Tibial nerve (tissue), 4 donors: ENCODE measurements at regions not wholly inside any gene's neighbourhood (a gene's known extent, or its start where the extent isn't known, plus 50 kb on each side); places are given as distances from the start of the nearest gene placed in this dataset.

Source experiments
- EP300 ChIP-seq, 2 donors: sonication (generic); formaldehyde crosslinking; IDR thresholded peaks; one replicate each; pipeline ENCODE4 v1.6.1; 2017; ENCODE audit warnings: antibody characterized with exemption in 2 of 2, mild to moderate bottlenecking in 1 of 2
- TF ChIP-seq, protein P1 (sequence below), 5 experiments: fragments of 200-600 bp in 3 of 5; fragments of 450-650 bp in 2 of 5; sonication (generic) in 3 of 5; IDR thresholded peaks; one replicate each; pipeline ENCODE4 v1.5.1; 2016 to 2019; ENCODE audit warnings: antibody characterized with exemption in 5 of 5, mild to moderate bottlenecking in 3 of 5, moderate library complexity in 2 of 5

DNA sequence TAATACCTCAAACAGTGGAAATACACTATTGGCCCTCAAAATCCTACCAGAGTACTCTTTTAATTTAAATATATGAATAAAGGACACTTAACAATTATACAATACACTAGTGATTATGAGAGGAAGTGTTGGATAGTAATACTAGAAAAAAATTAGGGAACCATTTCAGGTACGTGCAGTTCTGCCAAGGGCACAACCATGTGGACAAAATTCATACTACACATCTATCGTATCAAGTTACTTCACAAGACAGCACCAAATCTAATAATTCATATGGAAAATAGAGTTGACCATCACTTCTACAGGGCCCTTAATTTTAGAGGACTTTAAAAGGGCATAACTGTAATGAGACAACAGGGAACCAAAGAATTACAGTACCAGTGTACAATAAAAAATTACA is 69.2 kb upstream of the ZCCHC13 start:
- TF ChIP-seq, protein P1, sequence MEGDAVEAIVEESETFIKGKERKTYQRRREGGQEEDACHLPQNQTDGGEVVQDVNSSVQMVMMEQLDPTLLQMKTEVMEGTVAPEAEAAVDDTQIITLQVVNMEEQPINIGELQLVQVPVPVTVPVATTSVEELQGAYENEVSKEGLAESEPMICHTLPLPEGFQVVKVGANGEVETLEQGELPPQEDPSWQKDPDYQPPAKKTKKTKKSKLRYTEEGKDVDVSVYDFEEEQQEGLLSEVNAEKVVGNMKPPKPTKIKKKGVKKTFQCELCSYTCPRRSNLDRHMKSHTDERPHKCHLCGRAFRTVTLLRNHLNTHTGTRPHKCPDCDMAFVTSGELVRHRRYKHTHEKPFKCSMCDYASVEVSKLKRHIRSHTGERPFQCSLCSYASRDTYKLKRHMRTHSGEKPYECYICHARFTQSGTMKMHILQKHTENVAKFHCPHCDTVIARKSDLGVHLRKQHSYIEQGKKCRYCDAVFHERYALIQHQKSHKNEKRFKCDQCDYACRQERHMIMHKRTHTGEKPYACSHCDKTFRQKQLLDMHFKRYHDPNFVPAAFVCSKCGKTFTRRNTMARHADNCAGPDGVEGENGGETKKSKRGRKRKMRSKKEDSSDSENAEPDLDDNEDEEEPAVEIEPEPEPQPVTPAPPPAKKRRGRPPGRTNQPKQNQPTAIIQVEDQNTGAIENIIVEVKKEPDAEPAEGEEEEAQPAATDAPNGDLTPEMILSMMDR (IDR thresholded peaks at IDR 0.05) = no peak
- TF ChIP-seq EP300 (IDR thresholded peaks at IDR 0.05) = no peak
